ENCODE measurements at regions not wholly inside any gene's neighbourhood (a gene's known extent, or its start where the extent isn't known, plus 50 kb on each side); places are given as distances from the start of the nearest gene placed in this dataset.

DNA sequence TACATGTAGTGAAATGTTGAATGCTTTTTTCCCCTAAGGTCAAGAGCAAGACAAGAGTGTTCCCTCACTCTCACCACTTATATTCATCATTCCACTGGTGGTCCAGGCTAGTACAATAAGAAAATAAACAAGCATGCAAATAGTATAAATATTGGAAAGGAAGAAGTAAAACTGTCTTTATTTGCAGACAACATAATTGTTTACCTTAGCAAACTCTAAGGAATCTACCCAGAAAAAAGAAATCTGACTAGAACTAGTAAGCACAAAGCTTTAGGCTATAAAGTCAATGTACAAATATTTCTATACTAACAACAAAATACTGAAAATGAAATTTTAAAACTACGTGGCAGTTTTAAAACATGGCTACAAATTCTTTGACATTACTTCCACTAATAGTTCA is 101.7 kb downstream of the CYB561 start:
- Histone ChIP-seq H3K27me3 (ENCODE audit: insufficient read depth, low read depth, low read length) (no peaks in the 10 kb centered on the region), H3K27ac (ENCODE audit: low read length) (no peak overlapping the region), H3K36me3 (ENCODE audit: insufficient read depth, low read length) (peaks cover 4% of the 10 kb centered on the region), H4K20me1 (ENCODE audit: insufficient read depth) (no peaks in the 10 kb centered on the region), H3K9me3 (ENCODE audit: low read length) (no peaks in the 10 kb centered on the region), H3K9ac (ENCODE audit: low read length) (no peak overlapping the region), H3F3A (ENCODE audit: insufficient read depth, low read length, poor library complexity, severe bottlenecking) (no peaks in the 10 kb centered on the region), H3K4me2 (ENCODE audit: low read length) (no peak overlapping the region), H3K9me2 (ENCODE audit: insufficient read depth, low read length) (no peaks in the 10 kb centered on the region), H3K4me3 (ENCODE audit: low read length) (no peak overlapping the region), H2AFZ (ENCODE audit: low read depth, low read length) (no peak overlapping the region), H3K79me2 (replicated peaks; ENCODE audit: insufficient read depth, low read length) (no peaks in the 10 kb centered on the region)
- TF ChIP-seq, protein P1, sequence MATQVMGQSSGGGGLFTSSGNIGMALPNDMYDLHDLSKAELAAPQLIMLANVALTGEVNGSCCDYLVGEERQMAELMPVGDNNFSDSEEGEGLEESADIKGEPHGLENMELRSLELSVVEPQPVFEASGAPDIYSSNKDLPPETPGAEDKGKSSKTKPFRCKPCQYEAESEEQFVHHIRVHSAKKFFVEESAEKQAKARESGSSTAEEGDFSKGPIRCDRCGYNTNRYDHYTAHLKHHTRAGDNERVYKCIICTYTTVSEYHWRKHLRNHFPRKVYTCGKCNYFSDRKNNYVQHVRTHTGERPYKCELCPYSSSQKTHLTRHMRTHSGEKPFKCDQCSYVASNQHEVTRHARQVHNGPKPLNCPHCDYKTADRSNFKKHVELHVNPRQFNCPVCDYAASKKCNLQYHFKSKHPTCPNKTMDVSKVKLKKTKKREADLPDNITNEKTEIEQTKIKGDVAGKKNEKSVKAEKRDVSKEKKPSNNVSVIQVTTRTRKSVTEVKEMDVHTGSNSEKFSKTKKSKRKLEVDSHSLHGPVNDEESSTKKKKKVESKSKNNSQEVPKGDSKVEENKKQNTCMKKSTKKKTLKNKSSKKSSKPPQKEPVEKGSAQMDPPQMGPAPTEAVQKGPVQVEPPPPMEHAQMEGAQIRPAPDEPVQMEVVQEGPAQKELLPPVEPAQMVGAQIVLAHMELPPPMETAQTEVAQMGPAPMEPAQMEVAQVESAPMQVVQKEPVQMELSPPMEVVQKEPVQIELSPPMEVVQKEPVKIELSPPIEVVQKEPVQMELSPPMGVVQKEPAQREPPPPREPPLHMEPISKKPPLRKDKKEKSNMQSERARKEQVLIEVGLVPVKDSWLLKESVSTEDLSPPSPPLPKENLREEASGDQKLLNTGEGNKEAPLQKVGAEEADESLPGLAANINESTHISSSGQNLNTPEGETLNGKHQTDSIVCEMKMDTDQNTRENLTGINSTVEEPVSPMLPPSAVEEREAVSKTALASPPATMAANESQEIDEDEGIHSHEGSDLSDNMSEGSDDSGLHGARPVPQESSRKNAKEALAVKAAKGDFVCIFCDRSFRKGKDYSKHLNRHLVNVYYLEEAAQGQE (IDR thresholded peaks at IDR 0.05; ENCODE audit: borderline replicate concordance) = no peak
- no peak for TF ChIP-seq MXI1 (conservative IDR thresholded peaks at IDR 0.05; ENCODE audit: poor library complexity, severe bottlenecking)
- TF ChIP-seq POLR2AphosphoS5 (IDR thresholded peaks at IDR 0.05) = no peak
- TF ChIP-seq, protein P2, sequence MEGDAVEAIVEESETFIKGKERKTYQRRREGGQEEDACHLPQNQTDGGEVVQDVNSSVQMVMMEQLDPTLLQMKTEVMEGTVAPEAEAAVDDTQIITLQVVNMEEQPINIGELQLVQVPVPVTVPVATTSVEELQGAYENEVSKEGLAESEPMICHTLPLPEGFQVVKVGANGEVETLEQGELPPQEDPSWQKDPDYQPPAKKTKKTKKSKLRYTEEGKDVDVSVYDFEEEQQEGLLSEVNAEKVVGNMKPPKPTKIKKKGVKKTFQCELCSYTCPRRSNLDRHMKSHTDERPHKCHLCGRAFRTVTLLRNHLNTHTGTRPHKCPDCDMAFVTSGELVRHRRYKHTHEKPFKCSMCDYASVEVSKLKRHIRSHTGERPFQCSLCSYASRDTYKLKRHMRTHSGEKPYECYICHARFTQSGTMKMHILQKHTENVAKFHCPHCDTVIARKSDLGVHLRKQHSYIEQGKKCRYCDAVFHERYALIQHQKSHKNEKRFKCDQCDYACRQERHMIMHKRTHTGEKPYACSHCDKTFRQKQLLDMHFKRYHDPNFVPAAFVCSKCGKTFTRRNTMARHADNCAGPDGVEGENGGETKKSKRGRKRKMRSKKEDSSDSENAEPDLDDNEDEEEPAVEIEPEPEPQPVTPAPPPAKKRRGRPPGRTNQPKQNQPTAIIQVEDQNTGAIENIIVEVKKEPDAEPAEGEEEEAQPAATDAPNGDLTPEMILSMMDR (IDR thresholded peaks at IDR 0.05; ENCODE audit: poor library complexity, severe bottlenecking) = no peak
- no peak for TF ChIP-seq RAD21 (conservative IDR thresholded peaks at IDR 0.05)
- TF ChIP-seq EZH2 (IDR thresholded peaks at IDR 0.05; ENCODE audit: borderline replicate concordance, insufficient read depth, low read length, poor library complexity, severe bottlenecking) = no peak
- TF ChIP-seq TAF1 (IDR thresholded peaks at IDR 0.05; ENCODE audit: low read depth) = no peak
- no peak for TF ChIP-seq SMC3 (conservative IDR thresholded peaks at IDR 0.05; ENCODE audit: poor library complexity)
- TF ChIP-seq EP300 (conservative IDR thresholded peaks at IDR 0.05; ENCODE audit: poor library complexity, severe bottlenecking) = no peak

DNA sequence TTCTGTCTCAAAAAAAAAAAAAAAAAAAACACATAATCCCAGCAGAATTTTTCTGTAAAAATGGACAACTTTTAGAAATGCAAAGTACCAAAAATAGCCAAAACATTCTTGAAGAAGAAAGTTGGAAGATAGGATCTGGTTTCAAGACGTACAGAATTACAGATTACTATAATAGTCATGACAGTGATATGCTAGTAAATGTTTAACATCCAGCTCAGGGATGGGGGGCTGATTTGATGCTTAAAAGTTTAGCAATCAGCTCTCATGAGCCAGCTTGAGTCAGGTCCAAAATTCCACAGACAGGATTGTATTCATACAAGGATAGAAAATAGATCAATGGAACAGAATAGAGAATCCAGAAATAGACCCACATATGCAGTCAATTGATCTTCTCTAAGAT is 100.5 kb downstream of the CYB561 start:
- no peaks in the 10 kb centered on the region for H3F3A ChIP-seq (ENCODE audit: insufficient read depth, low read length, poor library complexity, severe bottlenecking)
- H3K9me2 ChIP-seq (ENCODE audit: insufficient read depth, low read length) = no peaks in the 10 kb centered on the region
- H3K9me3 ChIP-seq (ENCODE audit: low read length) = no peaks in the 10 kb centered on the region
- no peaks in the 10 kb centered on the region for H3K27me3 ChIP-seq (ENCODE audit: insufficient read depth, low read depth, low read length)
- no peak overlapping the region for H2AFZ ChIP-seq (ENCODE audit: low read depth, low read length)
- no peak overlapping the region for H3K9ac ChIP-seq (ENCODE audit: low read length)
- no peak for TF ChIP-seq RAD21 (conservative IDR thresholded peaks at IDR 0.05)
- TF ChIP-seq SMC3 (conservative IDR thresholded peaks at IDR 0.05; ENCODE audit: poor library complexity) = no peak
- TF ChIP-seq EZH2 (IDR thresholded peaks at IDR 0.05; ENCODE audit: borderline replicate concordance, insufficient read depth, low read length, poor library complexity, severe bottlenecking) = no peak
- TF ChIP-seq, protein P2 (IDR thresholded peaks at IDR 0.05; ENCODE audit: poor library complexity, severe bottlenecking) = no peak
- TF ChIP-seq TAF1 (IDR thresholded peaks at IDR 0.05; ENCODE audit: low read depth) = no peak
- TF ChIP-seq, protein P1 (IDR thresholded peaks at IDR 0.05; ENCODE audit: borderline replicate concordance) = no peak
- TF ChIP-seq MXI1 (conservative IDR thresholded peaks at IDR 0.05; ENCODE audit: poor library complexity, severe bottlenecking) = no peak
- no peak for TF ChIP-seq EP300 (conservative IDR thresholded peaks at IDR 0.05; ENCODE audit: poor library complexity, severe bottlenecking)
- TF ChIP-seq POLR2AphosphoS5 (IDR thresholded peaks at IDR 0.05) = no peak
- no peaks in the 10 kb centered on the region for H4K20me1 ChIP-seq (ENCODE audit: insufficient read depth)
- H3K4me3 ChIP-seq (ENCODE audit: low read length) = no peak overlapping the region
- peaks cover 4% of the 10 kb centered on the region for H3K36me3 ChIP-seq (ENCODE audit: insufficient read depth, low read length)
- H3K27ac ChIP-seq (ENCODE audit: low read length) = no peak overlapping the region
- no peaks in the 10 kb centered on the region for H3K79me2 ChIP-seq (replicated peaks; ENCODE audit: insufficient read depth, low read length)
- no peak overlapping the region for H3K4me2 ChIP-seq (ENCODE audit: low read length)
